22Rv1 (cell line): ENCODE measurements at regions not wholly inside any gene's neighbourhood (a gene's known extent, or its start where the extent isn't known, plus 50 kb on each side); places are given as distances from the start of the nearest gene placed in this dataset.

ENCODE experiments used
- H3K27ac ChIP-seq: fragments of 450-650 bp; 2 replicates; pipeline ENCODE4 v1.5.1; 2017
- ZFX ChIP-seq: fragments of 450-650 bp; IDR thresholded peaks from 2 replicates; pipeline ENCODE4 v1.6.1; 2017; ENCODE audit warnings: antibody characterized with exemption, borderline replicate concordance
- TF ChIP-seq, protein P1 (sequence below): fragments of 450-650 bp; IDR thresholded peaks from 2 replicates; pipeline ENCODE4 v1.5.1; 2017; ENCODE audit warnings: mild to moderate bottlenecking

DNA sequence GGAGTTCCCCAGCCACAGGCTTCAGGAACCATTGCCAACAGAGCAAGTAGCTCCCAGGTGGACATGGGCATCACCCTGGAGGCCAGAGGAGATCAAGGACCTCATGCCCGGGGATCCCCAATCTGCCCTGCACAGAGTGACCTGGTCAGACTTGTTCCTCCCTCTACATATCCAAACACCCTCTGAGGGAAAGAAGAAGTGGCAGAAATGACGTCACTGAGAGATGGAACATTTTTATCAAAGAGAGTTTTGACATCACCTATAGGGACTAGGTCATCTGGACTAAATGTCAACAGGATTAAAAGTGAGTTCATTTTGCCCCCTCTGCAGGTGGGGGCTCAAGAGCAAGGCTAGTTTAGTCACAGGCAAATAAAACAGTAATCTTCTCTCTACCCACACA lies 273.7 kb downstream of the SKAP2 start:
- TF ChIP-seq ZFX = no peak
- TF ChIP-seq, protein P1, sequence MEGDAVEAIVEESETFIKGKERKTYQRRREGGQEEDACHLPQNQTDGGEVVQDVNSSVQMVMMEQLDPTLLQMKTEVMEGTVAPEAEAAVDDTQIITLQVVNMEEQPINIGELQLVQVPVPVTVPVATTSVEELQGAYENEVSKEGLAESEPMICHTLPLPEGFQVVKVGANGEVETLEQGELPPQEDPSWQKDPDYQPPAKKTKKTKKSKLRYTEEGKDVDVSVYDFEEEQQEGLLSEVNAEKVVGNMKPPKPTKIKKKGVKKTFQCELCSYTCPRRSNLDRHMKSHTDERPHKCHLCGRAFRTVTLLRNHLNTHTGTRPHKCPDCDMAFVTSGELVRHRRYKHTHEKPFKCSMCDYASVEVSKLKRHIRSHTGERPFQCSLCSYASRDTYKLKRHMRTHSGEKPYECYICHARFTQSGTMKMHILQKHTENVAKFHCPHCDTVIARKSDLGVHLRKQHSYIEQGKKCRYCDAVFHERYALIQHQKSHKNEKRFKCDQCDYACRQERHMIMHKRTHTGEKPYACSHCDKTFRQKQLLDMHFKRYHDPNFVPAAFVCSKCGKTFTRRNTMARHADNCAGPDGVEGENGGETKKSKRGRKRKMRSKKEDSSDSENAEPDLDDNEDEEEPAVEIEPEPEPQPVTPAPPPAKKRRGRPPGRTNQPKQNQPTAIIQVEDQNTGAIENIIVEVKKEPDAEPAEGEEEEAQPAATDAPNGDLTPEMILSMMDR = no peak

DNA sequence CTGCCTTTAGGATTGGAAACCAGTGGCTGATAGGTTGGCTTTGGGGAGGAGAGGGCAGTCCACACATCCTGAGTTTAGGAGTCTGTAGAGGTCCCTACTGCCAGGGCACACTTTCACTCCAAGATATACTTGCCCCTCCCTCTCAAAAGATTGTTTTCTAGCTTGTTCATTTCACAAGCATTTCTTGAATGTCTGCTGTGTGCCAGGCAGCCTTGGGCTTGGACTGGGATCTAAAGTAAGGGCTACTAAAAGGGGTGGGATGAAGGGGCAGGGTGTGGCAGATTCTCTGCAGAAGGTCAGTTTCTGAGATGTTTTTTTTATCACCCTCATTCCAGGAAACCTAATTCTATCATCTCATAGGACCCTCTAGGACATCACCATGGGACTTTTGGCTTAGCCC lies 272.4 kb downstream of the SKAP2 start:
- H3K27ac ChIP-seq = no peak overlapping the region
- TF ChIP-seq, protein P1 = no peak
- TF ChIP-seq ZFX = no peak

More for the DNA sequence above, 273.7 kb downstream of the SKAP2 start:
- H3K27ac ChIP-seq = no peak overlapping the region

DNA sequence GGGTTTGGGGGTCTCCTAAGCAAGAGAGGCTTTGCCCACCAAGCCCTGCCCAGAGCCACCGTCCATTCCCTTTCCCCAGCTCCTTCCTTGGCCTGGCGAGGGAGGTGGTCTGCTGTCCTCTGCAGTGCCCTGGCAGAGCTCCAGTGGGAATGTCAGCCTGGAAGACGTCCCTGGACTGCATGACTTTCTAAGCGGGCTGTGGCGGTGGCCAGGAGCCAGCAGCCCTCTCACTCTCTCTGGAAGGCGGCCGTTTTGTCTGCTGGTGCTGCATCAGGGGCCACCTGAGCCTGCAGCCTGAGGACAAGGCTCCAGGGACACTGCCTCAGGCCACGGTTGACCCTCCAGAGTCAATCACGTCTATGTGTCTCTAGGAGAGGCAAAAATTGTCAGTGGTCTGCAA lies 271.0 kb downstream of the SKAP2 start:
- no peak for TF ChIP-seq ZFX
- TF ChIP-seq, protein P1 = no peak
- no peak overlapping the region for H3K27ac ChIP-seq

DNA sequence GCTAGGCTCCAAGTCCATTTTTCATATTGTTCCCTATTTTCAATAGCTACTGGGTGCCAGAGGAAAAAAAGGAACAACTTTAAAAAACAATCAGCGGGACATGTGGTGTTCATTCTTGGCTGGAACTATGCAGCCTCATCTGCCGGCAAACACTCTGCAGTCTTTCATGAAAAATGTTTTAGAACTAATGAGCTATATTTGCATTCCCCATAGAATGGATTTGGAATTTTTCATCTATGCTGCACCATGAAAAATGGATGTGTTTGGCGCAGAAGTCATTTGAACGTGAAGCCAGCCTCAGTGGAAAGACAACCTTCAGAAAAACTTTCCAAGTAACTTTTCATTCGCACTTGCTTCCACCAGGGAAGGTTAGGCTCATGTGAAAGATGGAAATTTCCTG lies 270.5 kb downstream of the SKAP2 start:
- no peak for TF ChIP-seq ZFX
- TF ChIP-seq, protein P1 = no peak
- no peak overlapping the region for H3K27ac ChIP-seq

DNA sequence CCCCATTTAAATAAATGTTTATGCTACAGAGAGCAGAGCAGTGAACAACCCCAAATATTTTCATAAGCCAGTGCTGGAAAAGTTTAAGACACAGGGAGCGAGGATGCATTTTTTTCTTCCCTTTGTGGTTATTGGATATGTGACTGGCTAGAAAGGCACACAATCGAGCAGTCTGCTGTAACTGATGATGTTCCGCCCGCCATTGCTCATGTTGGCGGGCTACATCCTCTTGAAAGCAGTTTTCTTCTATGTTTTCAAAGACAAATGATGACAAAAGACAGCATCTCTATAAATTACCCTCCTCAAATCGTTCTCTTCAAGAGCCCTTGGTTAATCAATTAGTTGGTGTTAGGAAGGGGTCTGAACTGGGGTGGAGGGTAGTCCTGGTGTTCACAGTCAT lies 269.8 kb downstream of the SKAP2 start:
- TF ChIP-seq ZFX = no peak
- TF ChIP-seq, protein P1 = no peak
- H3K27ac ChIP-seq = no peak overlapping the region

DNA sequence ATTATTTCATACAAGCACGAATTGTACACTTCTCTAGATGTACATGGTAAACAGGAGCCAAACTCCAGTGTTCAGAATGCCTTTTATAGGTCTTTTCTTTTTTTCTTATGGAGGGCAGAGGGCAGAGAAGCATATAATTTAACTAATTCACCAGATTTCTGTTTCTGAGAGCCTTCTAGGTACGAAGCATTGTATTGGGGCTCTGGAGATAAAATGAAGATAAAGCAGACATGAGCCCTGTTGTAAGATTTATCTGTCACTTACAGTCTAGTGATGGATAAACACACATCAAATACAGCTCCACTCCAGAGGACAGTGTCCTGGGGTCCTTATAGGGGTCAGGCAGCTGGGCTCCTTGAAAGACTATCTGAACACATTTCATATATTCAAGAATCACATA lies 265.5 kb downstream of the SKAP2 start:
- no peak for TF ChIP-seq ZFX
- TF ChIP-seq, protein P1 = no peak
- H3K27ac ChIP-seq = no peak overlapping the region

DNA sequence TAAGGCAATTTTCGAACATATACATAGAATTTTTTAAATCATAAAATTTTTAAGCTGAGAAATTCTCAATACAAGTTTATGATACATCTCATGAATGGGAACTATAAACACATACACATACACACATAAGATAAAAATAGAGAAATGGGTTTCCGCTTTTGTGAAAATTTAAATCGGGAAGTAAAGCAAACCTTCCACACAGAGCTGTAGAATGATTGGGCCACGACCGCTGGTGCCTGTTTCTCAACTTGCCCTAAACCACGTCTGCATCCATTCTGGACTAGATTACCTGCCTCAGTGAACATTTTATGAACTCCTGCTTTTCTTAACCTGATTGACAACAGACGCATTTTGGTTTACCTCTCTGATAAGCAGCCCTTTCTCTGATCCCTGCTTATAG lies 264.4 kb downstream of the SKAP2 start:
- H3K27ac ChIP-seq = no peak overlapping the region
- TF ChIP-seq, protein P1 = no peak
- TF ChIP-seq ZFX = no peak
